OCI-LY7 (cell line): ENCODE measurements at regions not wholly inside any gene's neighbourhood (a gene's known extent, or its start where the extent isn't known, plus 50 kb on each side); places are given as distances from the start of the nearest gene placed in this dataset.

Experiments
- BruUV-seq: library from RNA; stranded (reverse); fragments of 400-500 nt; replicated peaks from 2 replicates; lab custom pipeline; 2021; lab: Mats Ljungman, UMichigan
- CTCF ChIA-PET: fragments of 300-600 bp; sonication (Branson Sonifier 250); formaldehyde crosslinking; loops from one replicate; lab custom pipeline; 2022; ENCODE audit warnings: antibody characterized with exemption; ENCODE audit not compliant: unreplicated experiment; lab: Charles Lee
- POLR2A ChIA-PET: fragments of 300-600 bp; sonication (Branson Sonifier 250); formaldehyde crosslinking; loops from one replicate; lab custom pipeline; 2022; ENCODE audit warnings: antibody characterized with exemption; lab: Charles Lee
- DNase-seq: peaks from one replicate; pipeline ENCODE4 v3.0.0-alpha.2; 2015; ENCODE audit warnings: low spot score
- H2AFZ ChIP-seq: fragments of 200-600 bp; sonication (generic), shearing (Covaris generic); 2 replicates; pipeline ENCODE4 v1.6.1; 2014; ENCODE audit warnings: mild to moderate bottlenecking, antibody characterized with exemption, low read length, moderate library complexity
- H3K27ac ChIP-seq: fragments of 200-600 bp; sonication (generic); 2 replicates; pipeline ENCODE4 v1.5.1; 2014; ENCODE audit warnings: mixed run types, low read depth, mild to moderate bottlenecking, moderate library complexity, low read length, inconsistent platforms; ENCODE audit not compliant: poor library complexity, severe bottlenecking
- H3K36me3 ChIP-seq: fragments of 200-600 bp; sonication (generic); 2 replicates; pipeline ENCODE4 v1.6.1; 2014; ENCODE audit warnings: mild to moderate bottlenecking, antibody characterized with exemption, low read length, moderate library complexity, mixed read lengths; ENCODE audit not compliant: insufficient read depth
- H3K4me1 ChIP-seq: fragments of 200-600 bp; sonication (generic); 2 replicates; pipeline ENCODE4 v1.5.1; 2014; ENCODE audit warnings: mild to moderate bottlenecking, low read length; ENCODE audit not compliant: insufficient read depth, poor library complexity, severe bottlenecking
- H3K4me2 ChIP-seq: fragments of 200-600 bp; sonication (generic); 2 replicates; pipeline ENCODE4 v1.6.1; 2014; ENCODE audit warnings: mild to moderate bottlenecking, low read length
- H3K4me3 ChIP-seq: fragments of 200-600 bp; sonication (generic); 2 replicates; pipeline ENCODE4 v1.5.1; 2014; ENCODE audit warnings: mild to moderate bottlenecking, low read depth, low read length; ENCODE audit not compliant: poor library complexity, severe bottlenecking
- H3K79me2 ChIP-seq: fragments of 200-600 bp; sonication (generic); 2 replicates; pipeline ENCODE4 v1.6.1; 2016; ENCODE audit warnings: low read depth, mild to moderate bottlenecking, low read length, moderate library complexity, mixed read lengths; ENCODE audit not compliant: insufficient read depth
- H3K9me2 ChIP-seq: fragments of 200-600 bp; sonication (generic); 2 replicates; pipeline ENCODE4 v1.6.1; 2016; ENCODE audit warnings: mild to moderate bottlenecking, low read length, mixed read lengths; ENCODE audit not compliant: insufficient read depth
- H3K9me3 ChIP-seq: fragments of 200-600 bp; sonication (generic); 2 replicates; pipeline ENCODE4 v1.6.1; 2014; ENCODE audit warnings: mild to moderate bottlenecking, mixed run types, low read length, mixed read lengths
- H4K20me1 ChIP-seq: fragments of 200-600 bp; sonication (generic); 2 replicates; pipeline ENCODE4 v1.6.1; 2014; ENCODE audit warnings: mild to moderate bottlenecking, antibody characterized with exemption, low read length, moderate library complexity, mixed read lengths; ENCODE audit not compliant: insufficient read depth
- CTCF ChIP-seq: fragments of 200-600 bp; sonication (generic); conservative IDR thresholded peaks from 2 replicates; pipeline ENCODE4 v1.5.1; 2014; ENCODE audit warnings: mild to moderate bottlenecking, antibody characterized with exemption, low read length, moderate library complexity, mixed read lengths
- EZH2phosphoT487 ChIP-seq: fragments of 200-600 bp; sonication (generic); IDR thresholded peaks from 2 replicates; pipeline ENCODE4 v1.6.1; 2018; ENCODE audit warnings: low read depth, borderline replicate concordance, mild to moderate bottlenecking, mixed run types, antibody characterized with exemption, low read length, moderate library complexity, mixed read lengths
- intact Hi-C: fragments of 100-400 bp; cut with micrococcal nuclease; formaldehyde crosslinking; loops from one replicate; pipeline ENCODE4 v1.10.0; 2022; ENCODE audit not compliant: unreplicated experiment

GRCh38 chr2:184040230-184040629, 558.1 kb upstream of the ZNF804A start:
- Histone ChIP-seq H3K27ac (no peak overlapping the region), H3K4me3 (no peak overlapping the region), H3K36me3 (no peaks in the 10 kb centered on the region), H2AFZ (no peak overlapping the region), H3K79me2 (no peaks in the 10 kb centered on the region), H4K20me1 (no peaks in the 10 kb centered on the region), H3K9me3 (no peaks in the 10 kb centered on the region), H3K4me1 (no peaks in the 10 kb centered on the region), H3K9me2 (no peaks in the 10 kb centered on the region), H3K4me2 (no peak overlapping the region)
- TF ChIP-seq EZH2phosphoT487 (no peak), CTCF (no peak)
- no TSS peak for BruUV-seq
- intact Hi-C loops = no loop called here
- DNase-seq = no peak
- CTCF ChIA-PET = no interaction called here
- POLR2A ChIA-PET = interaction anchor here (1.2 kb wide), 2 partner anchors 9 to 43 kb away, joined by 4 to 5 read pairs; no protein-coding TSS in a partner anchor

- DNase-seq = no peak
- intact Hi-C loops = no loop called here
- no peaks in the 10 kb centered on the region for H3K79me2 ChIP-seq
- H3K4me1 ChIP-seq = no peaks in the 10 kb centered on the region
- no peaks in the 10 kb centered on the region for H4K20me1 ChIP-seq
- CTCF ChIA-PET = no interaction called here
- H3K9me2 ChIP-seq = no peaks in the 10 kb centered on the region
- TF ChIP-seq EZH2phosphoT487 = no peak
- no peak for TF ChIP-seq CTCF
- no TSS peak for BruUV-seq
- H3K4me2 ChIP-seq = no peak overlapping the region
- no peaks in the 10 kb centered on the region for H3K36me3 ChIP-seq
- H3K4me3 ChIP-seq = no peak overlapping the region
- no peak overlapping the region for H2AFZ ChIP-seq
- H3K27ac ChIP-seq = no peak overlapping the region
- H3K9me3 ChIP-seq = no peaks in the 10 kb centered on the region
- POLR2A ChIA-PET = interaction anchor here (1.2 kb wide), 2 partner anchors 10 to 42 kb away, joined by 4 to 5 read pairs; no protein-coding TSS in a partner anchor
Measured at GRCh38 chr2:184041077-184041476, 557.3 kb upstream of the ZNF804A start.

GRCh38 chr2:184041777-184042176, 556.6 kb upstream of the ZNF804A start:
- CTCF ChIA-PET = no interaction called here
- no TSS peak for BruUV-seq
- H3K9me2 ChIP-seq = no peaks in the 10 kb centered on the region
- H4K20me1 ChIP-seq = no peaks in the 10 kb centered on the region
- no peak for TF ChIP-seq CTCF
- TF ChIP-seq EZH2phosphoT487 = no peak
- H3K4me3 ChIP-seq = no peak overlapping the region
- H3K4me2 ChIP-seq = no peak overlapping the region
- H2AFZ ChIP-seq = no peak overlapping the region
- H3K9me3 ChIP-seq = no peaks in the 10 kb centered on the region
- H3K36me3 ChIP-seq = no peaks in the 10 kb centered on the region
- intact Hi-C loops = no loop called here
- DNase-seq = no peak
- POLR2A ChIA-PET = interaction anchor here (1.2 kb wide), 2 partner anchors 16 to 42 kb away, joined by 3 to 4 read pairs; no protein-coding TSS in a partner anchor
- no peaks in the 10 kb centered on the region for H3K4me1 ChIP-seq
- no peak overlapping the region for H3K27ac ChIP-seq
- no peaks in the 10 kb centered on the region for H3K79me2 ChIP-seq
